ENCODE measurements at regions not wholly inside any gene's neighbourhood (a gene's known extent, or its start where the extent isn't known, plus 50 kb on each side); places are given as distances from the start of the nearest gene placed in this dataset.
A peak's percentile ranks its signal among the peaks of the same experiment; 100 is the strongest.

DNA sequence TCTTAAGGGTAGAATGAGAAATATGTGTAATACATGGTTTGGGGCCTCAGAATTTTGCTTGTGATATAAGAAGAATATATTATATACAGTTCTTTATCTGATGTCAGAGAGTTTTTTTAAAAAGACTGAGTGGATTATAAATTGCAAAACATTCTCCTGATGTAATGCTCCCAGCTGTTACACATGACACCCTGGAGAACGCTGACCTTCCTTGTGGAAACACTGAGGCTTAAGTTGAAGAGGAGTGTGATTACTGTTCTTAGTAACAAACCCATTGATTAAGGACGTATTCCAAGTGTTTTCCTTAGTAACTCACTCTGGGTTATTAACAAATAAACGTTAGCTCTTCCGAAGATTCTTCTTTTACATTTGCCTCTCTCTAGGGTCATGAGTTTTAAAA, 1069.3 kb upstream of the CNTNAP5 start:
- DNase-seq, result no peak

DNA sequence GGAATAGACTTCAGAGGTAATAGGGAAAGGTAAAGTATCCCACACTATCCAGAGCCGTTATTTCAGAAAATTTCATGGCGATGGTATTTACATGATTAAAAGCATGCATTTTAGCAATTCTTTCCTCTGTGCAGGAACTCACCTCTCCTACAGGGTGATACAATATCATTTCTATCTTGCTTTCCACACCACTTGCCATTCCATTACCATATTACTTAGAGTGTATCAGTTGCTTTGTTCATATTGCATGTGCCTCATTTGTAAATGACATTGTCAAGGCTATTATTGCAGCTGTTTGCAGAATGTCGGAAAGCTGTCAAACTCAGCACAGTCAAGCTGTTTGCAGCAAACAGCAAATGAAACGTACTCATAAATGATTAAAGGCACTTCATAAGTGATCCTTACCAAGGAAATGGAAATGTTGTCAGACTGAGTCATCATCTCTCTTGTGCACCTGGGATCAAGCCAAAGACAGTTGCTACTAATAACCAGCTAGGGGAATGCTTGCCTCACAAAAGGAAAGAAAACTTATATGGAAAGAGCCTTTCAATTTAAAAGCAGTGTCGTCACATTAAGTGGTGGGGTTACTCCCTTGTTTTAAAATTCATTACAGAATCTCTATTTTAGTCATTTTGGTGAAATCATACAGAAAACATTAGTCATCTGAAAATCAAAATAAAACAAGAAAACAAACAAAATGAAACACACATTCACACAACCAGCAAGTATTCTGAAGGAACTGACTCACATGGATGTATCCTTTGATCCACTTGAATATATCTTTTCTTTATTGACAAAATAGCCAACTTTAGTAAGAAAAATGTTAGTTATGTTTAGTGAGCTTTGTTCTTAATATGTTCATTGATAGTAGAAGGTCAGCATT, 1064.1 kb upstream of the CNTNAP5 start:
- DNase-seq, result peak; percentile 88

DNA sequence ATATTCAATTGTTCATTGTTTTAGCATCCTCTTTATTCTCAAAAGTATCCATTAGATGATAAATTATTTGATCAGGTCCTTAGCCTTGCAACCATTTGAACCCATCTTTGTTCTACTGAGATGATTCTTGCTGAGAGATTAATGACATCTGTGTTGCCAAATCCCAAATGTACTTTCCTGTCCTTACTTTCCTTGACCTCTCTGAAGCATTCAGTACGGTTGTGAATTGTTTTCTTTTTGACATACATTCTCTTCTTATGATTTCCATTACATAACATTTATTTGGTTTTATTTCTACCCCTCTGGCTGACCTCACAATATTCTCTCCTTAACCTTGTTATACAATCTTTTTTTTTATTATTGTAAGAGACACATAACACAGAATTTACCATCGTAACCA, 1058.6 kb upstream of the CNTNAP5 start:
- no peak for DNase-seq

DNA sequence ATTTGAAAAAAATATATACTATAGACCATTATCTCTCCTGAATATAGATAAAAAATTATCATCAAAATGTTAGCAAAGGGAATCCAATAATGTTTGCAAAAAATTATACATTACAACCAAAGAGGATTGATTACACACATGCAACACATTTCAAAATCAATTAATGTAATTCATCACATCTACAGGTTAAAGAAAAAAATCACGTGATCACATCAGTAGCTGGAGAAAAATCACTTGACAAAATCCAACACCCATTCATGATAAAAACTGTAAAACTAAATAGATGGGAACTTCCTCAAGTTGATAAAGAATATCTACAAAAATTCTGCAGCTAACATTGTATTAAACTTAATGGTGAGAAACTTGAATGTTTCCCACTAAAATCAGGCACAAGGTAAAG, 1047.5 kb upstream of the CNTNAP5 start:
- no peak for DNase-seq

DNA sequence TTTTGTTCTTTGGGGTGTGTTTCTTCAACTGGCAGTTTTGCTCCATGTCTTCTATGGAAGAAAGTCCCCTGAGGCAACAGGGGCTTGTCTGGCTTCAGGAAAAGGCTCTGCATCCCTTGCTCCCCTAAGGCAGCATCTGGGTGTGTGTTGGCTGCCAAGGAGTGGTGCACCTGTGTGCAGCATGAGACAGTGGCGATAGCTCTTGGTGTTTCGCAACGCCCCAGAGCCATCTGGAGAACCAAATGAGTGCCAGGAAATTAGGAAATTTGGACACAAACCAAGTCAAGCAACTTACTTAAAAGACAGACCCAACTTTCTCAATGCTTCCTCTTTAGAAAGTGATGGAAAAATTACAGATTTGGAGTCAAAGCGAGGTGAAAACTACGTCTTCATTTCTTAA, 1044.4 kb upstream of the CNTNAP5 start:
- DNase-seq, result no peak

DNA sequence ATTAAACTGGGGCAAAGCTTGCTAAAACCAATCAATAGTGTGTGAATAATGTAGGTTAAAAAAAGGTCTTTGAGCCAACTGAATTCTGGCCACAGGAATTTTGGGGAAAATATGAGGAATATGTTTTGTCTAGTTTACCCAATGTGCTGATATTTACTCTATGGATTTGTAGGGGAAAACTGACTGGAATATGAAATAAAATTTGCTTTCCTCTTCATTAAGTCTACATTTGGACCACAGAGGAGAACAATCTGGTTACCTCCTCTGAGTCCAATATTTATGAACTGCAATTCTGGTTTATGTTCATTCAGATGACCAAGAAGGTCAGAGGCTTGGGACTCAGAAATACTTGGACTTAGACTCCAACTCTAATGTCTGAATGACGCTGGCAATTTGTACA, 1042.2 kb upstream of the CNTNAP5 start:
- DNase-seq, result no peak

DNA sequence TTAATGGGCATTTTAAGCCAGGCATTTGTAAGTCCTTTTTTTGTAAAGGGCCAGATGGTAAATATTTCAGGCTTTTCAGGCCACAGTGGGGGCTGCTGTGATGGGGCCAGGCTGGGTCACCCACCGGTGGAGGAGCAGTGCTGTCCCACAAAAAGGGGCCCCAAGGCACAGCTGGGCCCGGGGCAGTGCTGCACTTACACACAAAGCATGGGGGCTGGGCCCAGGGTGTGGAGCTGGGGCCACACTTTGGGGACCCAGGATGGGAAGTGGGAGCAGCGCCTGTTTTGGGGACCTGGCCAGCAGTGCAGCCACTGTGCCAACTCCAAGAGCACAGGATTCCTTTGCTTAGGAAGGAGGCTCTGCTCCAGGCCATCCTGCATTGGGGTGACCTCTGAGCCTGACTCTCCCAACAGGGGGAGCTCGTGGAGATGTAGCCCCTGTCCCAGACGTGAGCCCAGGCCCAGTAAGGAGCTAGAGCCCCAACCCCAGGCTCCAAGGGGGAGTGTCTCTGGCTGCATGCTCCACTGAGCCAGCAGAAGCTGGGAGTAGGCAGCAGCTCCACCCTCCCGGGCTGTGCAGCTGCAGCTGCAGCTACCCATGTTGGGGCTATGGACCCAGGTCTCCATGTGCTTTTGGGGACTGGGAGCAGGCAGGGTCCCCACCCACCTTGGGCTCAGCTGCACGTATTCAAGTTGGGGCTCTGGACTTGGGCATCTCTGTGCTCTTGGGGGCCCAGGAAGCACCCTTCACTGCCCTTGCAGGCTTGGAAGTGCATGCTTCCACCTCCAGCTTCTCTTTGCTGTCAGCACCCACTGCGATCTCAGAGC, 1036.5 kb upstream of the CNTNAP5 start:
- DNase-seq, result no peak

DNA sequence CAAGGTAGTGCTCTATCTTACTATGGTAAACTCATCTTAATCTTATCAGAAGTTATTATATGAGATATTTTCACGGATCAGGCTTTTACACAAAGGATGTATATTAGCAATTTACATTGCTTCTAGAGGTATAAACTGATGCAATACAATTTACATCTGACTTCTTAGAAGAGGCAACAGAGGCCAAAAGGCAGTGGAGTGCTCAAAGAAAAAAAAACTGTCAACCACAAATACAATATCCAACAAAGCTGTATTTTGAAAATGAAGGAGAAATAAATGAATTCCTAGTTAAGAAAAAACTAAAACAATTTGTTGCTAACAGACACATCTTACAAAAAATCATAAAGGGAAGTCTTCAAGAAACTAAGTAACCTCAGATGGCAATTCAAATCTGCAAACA, 1031.5 kb upstream of the CNTNAP5 start:
- DNase-seq, result no peak

DNA sequence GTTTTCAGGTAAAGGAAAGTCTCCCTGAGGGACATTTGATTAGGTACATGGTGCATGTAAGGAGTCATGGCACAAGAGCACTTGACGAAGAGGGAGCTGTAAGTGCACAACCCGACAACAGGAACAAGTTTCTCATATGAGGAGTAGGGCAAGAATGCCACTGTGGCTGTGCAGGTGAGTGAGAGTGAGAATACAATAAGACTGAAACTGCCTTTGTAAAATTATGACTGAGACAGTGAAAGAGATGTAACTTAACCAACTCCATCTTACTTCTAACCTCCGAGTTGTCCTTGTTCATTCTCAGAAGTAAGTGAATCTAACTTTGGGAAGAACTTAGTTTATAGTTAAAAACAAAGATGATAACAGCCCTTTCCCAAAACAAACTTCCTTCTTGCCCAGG, 1025.8 kb upstream of the CNTNAP5 start:
- no peak for DNase-seq

DNA sequence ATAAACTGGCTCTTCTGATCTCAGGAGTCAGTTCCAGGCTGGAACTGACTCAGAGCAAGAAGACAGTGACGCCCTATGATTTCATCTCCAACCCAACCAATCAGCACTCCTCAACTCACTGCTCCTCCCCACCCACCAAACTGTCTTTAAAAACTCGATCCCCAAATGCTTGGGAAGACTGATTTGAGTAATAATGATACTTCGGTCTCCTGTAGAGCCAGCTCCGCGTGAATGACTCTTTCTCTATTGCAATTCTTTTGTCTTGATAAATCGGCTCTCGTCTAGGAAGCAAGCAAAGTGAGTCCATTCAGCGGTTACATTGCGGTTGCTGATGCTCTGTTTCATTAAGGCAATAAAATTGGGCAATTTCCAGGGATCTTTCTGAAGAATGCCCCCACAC, 1025.3 kb upstream of the CNTNAP5 start:
- DNase-seq, result no peak

DNA sequence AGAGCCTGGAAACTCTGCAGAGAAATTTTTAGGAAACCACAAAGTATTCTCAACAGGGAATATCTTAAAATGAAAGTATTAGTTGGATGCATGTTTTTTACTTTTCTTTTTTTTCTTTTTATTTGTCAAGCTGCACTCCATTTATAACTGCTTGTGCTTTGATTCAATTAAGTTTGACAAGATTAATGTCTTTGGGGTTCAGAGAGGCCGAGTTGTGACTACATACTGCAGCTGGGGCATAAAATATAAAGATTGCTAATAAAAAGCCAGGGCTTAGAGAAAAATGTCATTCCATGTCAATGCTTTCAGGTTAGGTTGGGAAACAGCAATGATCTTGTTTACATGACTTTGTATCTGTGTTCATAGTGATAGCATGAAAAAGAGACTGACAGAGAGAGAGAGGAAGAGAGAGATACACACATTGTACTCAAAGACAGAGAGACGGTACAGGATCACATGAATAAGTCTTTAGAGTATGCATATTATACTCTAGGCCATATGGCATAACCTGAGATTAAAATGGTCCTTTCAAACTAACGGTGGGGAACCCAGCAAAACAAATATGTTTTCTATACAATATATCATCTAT, 1022.3 kb upstream of the CNTNAP5 start:
- no peak for DNase-seq

DNA sequence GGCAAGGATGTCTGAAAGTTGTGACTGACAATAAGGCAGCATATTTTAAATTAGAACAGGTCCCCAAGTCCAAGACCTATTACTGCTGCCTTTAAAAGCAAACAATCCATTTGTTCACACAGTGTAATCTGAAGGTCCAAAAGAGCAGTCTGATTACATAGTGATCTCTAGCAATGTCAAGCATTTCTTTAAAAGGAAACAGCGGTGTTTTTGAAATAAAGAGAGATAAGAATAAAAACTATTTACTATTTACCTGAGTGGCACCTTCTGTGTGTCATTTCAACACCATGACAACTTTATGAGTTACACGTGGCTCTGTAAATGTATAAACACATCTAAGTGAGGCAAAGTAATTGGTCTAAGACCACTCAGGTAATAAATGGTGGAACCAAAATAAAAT, 1009.9 kb upstream of the CNTNAP5 start:
- no peak for DNase-seq

DNA sequence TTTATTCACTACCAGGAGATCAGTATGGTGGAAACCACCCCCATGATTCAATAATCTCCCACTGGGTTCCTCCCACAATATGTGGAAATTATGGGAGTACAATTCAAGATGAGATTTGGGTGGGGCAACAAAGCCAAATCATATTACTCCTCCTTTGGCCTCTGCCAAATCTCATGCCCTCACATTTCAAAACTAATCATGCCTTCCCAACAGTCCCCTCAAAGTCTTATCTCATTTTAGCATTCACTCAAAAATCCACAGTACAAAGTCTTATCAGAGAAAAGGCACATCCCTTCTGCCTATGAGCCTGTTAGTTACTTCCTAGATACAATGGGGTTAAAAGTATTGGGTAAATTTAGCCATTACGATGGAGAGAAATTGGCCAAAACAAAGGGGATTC, 989.5 kb upstream of the CNTNAP5 start:
- DNase-seq, result no peak

DNA sequence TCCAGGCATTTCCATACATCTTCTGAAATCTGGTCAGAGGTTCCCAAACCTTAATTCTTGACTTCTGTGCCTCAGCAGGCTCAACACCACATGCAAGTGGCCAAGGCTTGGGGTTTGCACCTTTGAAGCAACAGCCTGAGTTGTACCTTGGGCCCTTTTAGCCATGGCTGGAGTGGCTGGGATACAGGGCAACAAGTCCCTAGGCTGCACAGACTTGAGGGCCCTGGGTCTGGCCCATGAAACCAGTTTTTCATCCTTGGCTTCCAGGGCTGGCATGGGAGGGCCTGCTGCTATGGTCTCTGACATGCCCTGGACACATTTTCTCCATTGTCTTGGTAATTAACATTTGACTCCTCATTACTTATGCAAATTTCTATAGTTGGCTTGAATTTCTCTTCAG, 988.8 kb upstream of the CNTNAP5 start:
- no peak for DNase-seq

DNA sequence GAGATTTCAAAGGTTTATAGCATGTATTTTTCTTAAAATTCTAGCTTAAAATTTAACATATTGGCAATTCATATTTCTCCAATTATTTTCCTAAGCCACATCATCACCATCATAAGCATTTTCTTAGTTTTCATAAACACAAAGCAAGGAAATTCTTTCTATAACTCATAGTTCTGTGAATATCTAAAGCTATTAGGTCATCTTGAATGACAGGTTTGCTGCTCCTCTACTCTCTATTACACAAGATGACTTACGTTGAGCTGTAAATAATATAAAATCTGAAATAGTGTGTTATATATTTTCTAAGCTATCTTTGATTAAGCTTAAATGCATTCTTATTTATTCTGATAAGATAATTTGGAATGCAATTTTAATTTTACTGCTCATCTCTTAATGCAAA, 984.6 kb upstream of the CNTNAP5 start:
- DNase-seq, result no peak

DNA sequence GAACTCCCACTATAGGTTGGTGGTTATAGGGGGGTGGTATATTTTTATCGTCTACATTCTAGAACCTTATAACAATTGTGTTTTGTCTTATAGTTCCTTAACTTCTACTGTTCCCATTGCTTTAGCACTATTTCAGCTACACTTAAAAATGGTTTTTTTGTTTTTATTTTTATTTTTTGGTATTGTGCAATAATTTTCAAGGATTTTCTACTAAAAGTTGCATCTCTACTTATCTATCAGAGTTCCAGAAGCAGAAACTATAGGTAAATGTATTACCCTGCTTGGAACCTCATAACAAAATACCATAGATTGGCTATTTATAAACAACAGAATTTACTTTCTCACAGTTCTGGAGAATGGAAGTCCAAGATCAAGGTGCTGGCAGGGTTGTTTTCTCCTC, 981.6 kb upstream of the CNTNAP5 start:
- no peak for DNase-seq

DNA sequence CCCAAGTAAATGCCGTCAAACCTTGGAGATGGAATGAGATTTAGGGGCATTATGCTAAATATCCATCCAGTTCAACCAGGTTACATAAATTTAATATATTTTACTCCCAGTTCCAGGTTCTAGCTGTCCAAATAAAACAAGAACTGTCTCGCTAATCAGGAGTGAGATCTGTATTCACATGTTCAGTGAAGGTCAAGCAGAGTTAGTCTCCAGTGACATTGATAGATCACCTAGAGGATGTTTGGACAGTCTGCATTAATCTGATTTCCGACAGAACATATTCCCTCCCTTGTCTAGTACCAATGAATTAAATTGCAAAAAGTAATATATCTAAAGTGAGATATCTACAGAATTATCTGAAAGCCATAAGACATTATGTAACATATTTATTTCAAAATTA, 979.4 kb upstream of the CNTNAP5 start:
- no peak for DNase-seq

DNA sequence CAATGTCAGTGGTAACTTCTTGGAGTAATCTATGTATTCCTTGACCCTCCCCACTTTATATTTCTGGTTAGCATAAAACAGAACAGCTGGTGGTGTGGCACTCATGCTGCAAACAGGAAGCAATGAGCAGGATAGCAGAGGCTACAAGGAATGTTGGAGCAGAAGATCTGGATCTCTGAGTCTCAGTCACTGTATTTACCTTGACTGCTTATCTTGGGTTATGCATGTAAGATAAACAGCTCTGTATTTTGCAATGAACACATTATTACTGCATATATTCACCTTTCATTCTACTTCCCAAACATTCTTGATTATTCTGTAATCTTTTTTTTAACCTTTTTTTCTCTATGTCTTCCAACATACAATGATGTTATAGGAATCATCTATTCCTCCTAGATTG, 977.9 kb upstream of the CNTNAP5 start:
- DNase-seq, result no peak

DNA sequence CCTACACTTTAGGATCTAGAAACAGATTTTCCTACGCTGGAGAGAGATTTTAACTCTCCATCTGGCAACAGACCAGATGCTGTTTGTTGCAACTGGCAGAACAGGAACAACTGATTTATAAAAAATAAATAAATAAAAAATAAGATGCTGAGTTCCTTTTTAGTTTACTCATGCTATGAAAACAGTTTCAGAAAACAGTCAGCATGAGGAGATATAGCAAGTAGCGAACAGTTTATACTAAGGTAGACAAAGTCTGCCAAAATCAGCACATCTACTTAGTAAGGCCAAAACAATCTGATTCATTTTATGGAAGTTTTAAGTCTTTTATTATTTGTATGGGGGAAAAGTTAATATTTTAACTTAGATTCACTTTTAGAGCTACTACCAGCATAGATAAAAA, 974.0 kb upstream of the CNTNAP5 start:
- DNase-seq, result no peak

DNA sequence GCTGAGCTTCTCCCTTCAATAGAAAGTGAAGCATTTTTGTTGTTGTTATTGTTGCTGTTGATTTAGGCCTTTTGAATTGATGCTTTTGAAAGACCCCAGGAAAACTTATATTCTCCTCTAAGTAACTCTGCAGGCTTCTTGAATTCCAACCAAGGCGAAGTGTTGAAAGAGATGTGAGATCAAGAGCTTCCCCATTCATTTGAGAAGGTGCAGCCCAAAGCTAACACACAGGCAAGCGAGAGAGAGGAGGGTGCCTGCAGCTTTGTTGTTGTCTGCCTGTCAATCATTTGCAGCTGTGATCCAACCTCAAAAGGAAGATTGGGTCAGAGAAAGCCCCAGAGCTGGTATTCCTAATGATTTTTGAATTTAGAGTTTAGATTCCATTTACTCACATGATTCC, 963.6 kb upstream of the CNTNAP5 start:
- no peak for DNase-seq

DNA sequence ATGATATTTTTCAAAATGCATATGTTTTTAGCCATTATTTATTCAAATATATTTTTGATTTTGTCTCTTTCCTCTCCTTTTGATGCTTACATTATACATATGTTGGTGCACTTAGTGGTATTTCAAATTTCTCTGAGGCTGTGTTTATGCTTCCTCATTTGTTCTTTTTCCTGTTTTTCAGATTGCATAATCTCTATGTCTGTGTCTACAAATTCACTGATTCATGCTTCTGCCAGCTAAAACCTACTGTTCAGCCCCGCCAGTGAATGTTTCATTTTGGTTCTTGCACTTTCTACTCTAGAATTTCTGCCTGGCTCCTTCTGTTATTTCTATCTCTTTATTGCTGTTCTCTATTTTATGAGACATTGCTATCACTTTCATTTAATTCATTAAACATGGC, 951.7 kb upstream of the CNTNAP5 start:
- no peak for DNase-seq

DNA sequence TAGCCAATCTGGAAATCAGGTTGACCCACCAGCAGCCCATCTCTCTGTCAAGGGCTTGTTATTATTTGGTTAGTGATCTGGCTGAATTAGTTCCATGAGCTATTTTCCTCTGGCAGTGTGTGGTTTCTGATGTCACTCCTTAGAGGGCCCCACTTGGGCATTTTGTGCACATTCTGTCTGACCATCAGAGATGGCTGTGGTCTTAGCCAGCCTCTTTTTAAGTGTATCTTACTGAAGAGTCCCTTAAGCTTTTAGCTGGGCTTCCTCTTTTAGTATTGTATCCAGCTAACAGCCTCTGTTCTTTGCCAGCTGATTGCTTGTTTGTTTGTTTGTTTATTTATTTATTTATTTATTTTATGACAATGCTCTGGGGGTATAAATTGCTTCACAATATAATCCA, 951.1 kb upstream of the CNTNAP5 start:
- no peak for DNase-seq

DNA sequence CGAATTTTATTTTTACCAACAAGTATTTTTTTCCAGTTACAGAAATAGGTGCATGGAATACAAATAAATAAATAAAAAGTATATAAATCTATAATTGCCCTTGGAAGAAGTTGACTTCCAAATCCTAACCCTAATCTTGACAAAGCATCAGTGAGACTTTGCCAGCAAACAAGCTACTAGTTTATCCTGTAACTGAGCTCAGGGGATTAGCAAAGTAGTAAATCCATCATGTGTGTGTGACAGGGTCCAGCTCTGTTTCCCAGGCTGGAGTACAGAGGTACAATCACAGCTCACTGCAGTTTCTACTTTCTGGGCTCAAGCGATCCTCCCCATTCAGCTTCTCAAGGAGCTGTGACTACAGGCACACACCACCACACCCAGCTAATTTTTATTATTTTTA, 948.0 kb upstream of the CNTNAP5 start:
- no peak for DNase-seq

DNA sequence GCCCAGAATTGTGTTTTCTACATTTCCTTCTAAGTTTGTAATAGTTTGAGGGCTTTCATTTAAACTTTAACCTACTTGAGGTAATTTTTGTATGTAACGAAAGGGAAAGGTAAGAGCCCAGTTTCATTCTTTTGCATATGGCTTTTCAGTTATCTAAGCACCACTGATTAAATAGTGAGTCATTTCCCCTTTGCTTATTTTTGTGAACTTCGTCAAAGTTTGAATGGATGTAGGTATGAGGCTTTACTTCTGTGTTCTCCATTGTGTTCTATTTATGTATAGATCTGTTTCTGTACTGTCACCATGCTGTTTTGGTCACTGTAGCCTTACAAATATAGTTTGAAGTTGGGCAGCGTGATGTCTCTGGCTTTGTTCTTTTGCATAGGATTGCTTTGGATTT, 944.8 kb upstream of the CNTNAP5 start:
- DNase-seq, result no peak

Data from NCI-H2029 treated with DMSO at 0.1 percent for 48 hours (cell line).